Stimulated activated effector memory CD8-positive, alpha-beta T cell treated with anti-CD3 and anti-CD28 coated beads, Interleukin-12 subunit alpha, Interleukin-12 subunit beta, amount 100 ng/mL, for 72 hours (primary cell): ENCODE measurements at regions not wholly inside any gene's neighbourhood (a gene's known extent, or its start where the extent isn't known, plus 50 kb on each side); places are given as distances from the start of the nearest gene placed in this dataset.

Experiments
- ATAC-seq: fragments of 150-1000 bp; cut with Tn5 transposase; 2 replicates; pipeline ENCODE4 v1.10.0; 2021
- DNase-seq, 2 donors: peaks; one replicate each; pipeline ENCODE4 v3.0.0; 2021 to 2022; ENCODE audit warnings: low spot score in 2 of 2
- H3K27ac Mint-ChIP-seq: one replicate; pipeline ENCODE4 v1.8.0; 2022; ENCODE audit warnings: mild to moderate bottlenecking, mixed read lengths
- H3K36me3 Mint-ChIP-seq: one replicate; pipeline ENCODE4 v1.8.0; 2022; ENCODE audit warnings: mild to moderate bottlenecking, mixed read lengths
- H3K4me1 Mint-ChIP-seq: one replicate; pipeline ENCODE4 v1.8.0; 2022; ENCODE audit warnings: mixed read lengths
- H3K4me3 Mint-ChIP-seq: one replicate; pipeline ENCODE4 v1.8.0; 2022; ENCODE audit warnings: mild to moderate bottlenecking, mixed read lengths
- H3K9me3 Mint-ChIP-seq: one replicate; pipeline ENCODE4 v1.8.0; 2022; ENCODE audit warnings: mixed read lengths

DNA sequence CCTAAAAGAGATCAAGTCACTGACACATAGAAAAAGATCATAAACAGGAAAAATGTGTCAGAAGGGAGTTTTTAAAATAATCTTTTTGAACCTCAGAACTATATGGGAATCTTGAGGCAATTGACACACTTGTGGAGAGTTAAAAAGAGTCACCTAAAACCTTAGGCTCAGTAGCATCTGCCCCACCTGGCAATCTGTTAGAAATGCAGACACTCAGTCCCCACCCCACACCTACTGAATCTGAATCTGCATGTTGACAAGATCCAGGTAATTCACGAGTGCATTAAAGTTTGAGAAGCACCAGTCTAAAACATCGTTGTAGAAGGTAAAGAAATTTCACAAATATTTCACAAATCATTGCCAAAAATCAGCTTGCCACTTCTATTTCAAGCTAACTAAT, 388.3 kb downstream of the NR2F1-AS1 start:
- H3K9me3 Mint-ChIP-seq = peaks cover 14% of the 10 kb centered on the region
- ATAC-seq (no peak), DNase-seq (no peak)
- H3K36me3 Mint-ChIP-seq = no peaks in the 10 kb centered on the region
- no peak overlapping the region for H3K27ac Mint-ChIP-seq
- no peak overlapping the region for H3K4me3 Mint-ChIP-seq
- H3K4me1 Mint-ChIP-seq = no peaks in the 10 kb centered on the region

- Mint-ChIP-seq H3K4me3 (no peak overlapping the region), H3K4me1 (no peaks in the 10 kb centered on the region), H3K9me3 (peaks cover 16% of the 10 kb centered on the region), H3K27ac (no peak overlapping the region), H3K36me3 (no peaks in the 10 kb centered on the region)
- no peak for ATAC-seq
- no peak for DNase-seq
These were observed 388.9 kb downstream of the NR2F1-AS1 start for GRCh38 chr5:93192087-93192486.

- Mint-ChIP-seq H3K36me3 (no peaks in the 10 kb centered on the region), H3K4me3 (no peak overlapping the region), H3K9me3 (peaks cover 16% of the 10 kb centered on the region), H3K27ac (no peak overlapping the region), H3K4me1 (no peaks in the 10 kb centered on the region)
- DNase-seq (no peak), ATAC-seq (no peak)
These were observed 389.8 kb downstream of the NR2F1-AS1 start for GRCh38 chr5:93191035-93191817.

DNA sequence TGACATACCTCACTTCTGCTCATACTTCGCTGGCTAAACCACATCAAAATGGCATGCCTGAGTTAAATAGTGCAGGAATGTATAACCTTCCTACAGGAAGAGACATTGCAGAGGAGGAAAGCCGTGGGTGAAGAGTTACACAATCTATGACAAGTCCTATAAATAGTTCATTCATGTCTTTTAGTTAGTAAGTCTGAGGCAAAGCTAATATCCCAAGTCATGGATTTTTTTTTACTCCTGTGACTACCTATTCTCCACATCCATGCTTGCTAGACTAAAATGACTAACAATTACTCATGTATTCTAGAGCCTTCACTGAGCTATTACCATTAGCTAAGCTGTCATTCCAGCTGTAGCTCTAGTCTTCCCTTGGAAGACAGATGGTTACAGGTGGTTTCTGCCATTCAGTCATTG, 391.3 kb downstream of the NR2F1-AS1 start:
- ATAC-seq (no peak), DNase-seq (no peak)
- Mint-ChIP-seq H3K27ac (no peak overlapping the region), H3K36me3 (no peaks in the 10 kb centered on the region), H3K9me3 (peaks cover 16% of the 10 kb centered on the region), H3K4me3 (no peak overlapping the region), H3K4me1 (no peaks in the 10 kb centered on the region)

DNA sequence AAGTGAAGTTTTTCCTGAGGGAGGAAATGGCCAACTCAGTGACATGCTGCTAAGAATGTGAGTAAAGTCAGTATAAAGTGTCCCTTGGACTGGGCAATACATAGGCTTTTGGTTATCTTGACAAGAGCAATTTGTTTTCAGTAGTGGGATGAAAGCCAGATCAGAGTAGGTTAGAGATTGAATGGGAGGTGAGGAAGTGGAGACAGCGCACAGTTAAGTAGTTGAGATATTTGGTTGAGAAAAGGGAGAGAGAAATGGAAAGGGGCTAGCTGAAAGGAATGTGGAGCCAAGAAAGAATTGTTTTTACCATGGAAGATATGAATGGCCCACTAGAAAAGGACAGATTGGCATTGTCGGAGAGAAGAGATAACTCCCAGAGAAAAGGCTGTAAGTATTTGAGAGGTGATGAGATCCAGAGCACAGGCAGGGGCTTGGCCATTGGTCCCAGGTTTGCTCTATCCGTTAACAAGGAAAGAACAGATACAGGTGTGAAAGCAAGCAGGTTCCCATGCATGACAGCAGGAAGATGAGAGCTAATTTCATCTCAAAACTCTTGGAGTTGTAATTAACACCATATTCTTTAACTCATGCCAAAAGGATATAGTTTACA, 392.0 kb downstream of the NR2F1-AS1 start:
- H3K36me3 Mint-ChIP-seq = no peaks in the 10 kb centered on the region
- H3K4me1 Mint-ChIP-seq = no peaks in the 10 kb centered on the region
- DNase-seq (no peak), ATAC-seq (no peak)
- H3K4me3 Mint-ChIP-seq = no peak overlapping the region
- H3K27ac Mint-ChIP-seq = no peak overlapping the region
- H3K9me3 Mint-ChIP-seq = peaks cover 16% of the 10 kb centered on the region

- Mint-ChIP-seq H3K36me3 (no peaks in the 10 kb centered on the region), H3K27ac (no peak overlapping the region), H3K4me3 (no peak overlapping the region), H3K9me3 (peaks cover 12% of the 10 kb centered on the region), H3K4me1 (no peaks in the 10 kb centered on the region)
- no peak for ATAC-seq
- no peak for DNase-seq
These were observed 394.8 kb downstream of the NR2F1-AS1 start for GRCh38 chr5:93186076-93186682.

DNA sequence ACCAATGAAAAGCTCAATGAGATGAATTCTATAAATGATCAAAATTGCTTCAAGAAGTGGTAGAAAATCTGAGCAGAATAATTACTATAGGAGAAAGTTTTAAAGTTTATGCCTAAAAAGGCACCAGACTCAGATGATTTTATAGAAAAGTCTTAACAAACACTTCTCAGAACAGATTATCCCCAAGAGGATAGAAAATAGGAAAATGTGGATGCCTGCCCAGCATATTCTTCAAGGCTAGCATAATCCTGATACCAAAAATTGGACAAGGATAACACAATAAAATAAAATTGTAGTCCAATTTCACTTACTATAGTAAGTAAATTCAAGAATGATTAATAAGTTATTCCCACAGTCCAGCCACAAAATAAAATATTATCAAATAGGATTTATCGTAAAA, 397.0 kb downstream of the NR2F1-AS1 start:
- H3K27ac Mint-ChIP-seq = no peak overlapping the region
- ATAC-seq (no peak), DNase-seq (no peak)
- H3K4me3 Mint-ChIP-seq = no peak overlapping the region
- H3K9me3 Mint-ChIP-seq = peaks cover 12% of the 10 kb centered on the region
- no peaks in the 10 kb centered on the region for H3K4me1 Mint-ChIP-seq
- no peaks in the 10 kb centered on the region for H3K36me3 Mint-ChIP-seq

DNA sequence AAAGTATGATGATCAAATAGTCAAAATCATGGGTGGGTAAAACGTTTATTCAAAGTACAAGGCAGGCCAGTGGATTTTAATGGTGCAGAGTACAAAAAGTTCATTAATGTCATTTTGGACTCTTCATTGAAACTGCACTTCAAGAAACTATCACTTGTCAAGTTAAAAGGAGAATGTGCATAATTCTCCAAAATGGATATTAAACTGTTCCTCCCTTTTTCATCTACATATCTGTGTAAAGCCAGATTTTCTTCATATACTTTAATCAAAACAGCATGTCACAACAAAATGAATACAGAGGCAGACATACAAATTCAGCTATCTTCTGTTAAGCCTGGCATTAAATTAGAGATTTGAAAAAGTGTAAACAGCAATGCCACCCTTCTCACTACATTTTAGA, 401.6 kb downstream of the NR2F1-AS1 start:
- H3K4me1 Mint-ChIP-seq = no peaks in the 10 kb centered on the region
- H3K36me3 Mint-ChIP-seq = no peaks in the 10 kb centered on the region
- no peak overlapping the region for H3K27ac Mint-ChIP-seq

DNA sequence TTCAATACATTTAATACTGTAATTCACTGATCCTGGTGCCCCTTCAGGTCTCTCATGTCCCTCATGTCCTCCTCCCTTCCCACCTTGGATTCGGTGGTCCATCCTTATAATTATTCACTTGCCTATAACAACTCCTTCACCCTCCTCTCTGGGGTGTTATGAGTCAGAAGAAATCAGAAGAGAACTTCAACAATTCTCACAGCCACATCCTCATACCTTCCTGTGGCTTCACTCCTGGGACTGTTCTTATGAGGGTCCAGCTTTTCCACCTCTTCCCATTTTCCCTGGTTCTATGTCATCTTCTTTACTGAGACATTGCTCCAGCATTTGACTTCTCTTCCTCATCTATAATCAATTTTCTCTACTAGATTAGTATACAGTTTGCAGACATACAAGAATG, 406.1 kb downstream of the NR2F1-AS1 start:
- peaks cover 13% of the 10 kb centered on the region for H3K9me3 Mint-ChIP-seq
- ATAC-seq (no peak), DNase-seq (no peak)
- no peaks in the 10 kb centered on the region for H3K36me3 Mint-ChIP-seq
- no peak overlapping the region for H3K4me3 Mint-ChIP-seq
- no peaks in the 10 kb centered on the region for H3K4me1 Mint-ChIP-seq
- no peak overlapping the region for H3K27ac Mint-ChIP-seq

More for the DNA sequence above, 401.6 kb downstream of the NR2F1-AS1 start:
- ATAC-seq (no peak), DNase-seq (no peak)
- H3K4me3 Mint-ChIP-seq = no peak overlapping the region
- peaks cover 11% of the 10 kb centered on the region for H3K9me3 Mint-ChIP-seq

- Mint-ChIP-seq H3K4me1 (no peaks in the 10 kb centered on the region), H3K4me3 (no peak overlapping the region), H3K27ac (no peak overlapping the region), H3K36me3 (no peaks in the 10 kb centered on the region), H3K9me3 (peaks cover 7% of the 10 kb centered on the region)
- DNase-seq (no peak), ATAC-seq (no peak)
These were observed 415.5 kb downstream of the NR2F1-AS1 start for GRCh38 chr5:93165559-93165958.

DNA sequence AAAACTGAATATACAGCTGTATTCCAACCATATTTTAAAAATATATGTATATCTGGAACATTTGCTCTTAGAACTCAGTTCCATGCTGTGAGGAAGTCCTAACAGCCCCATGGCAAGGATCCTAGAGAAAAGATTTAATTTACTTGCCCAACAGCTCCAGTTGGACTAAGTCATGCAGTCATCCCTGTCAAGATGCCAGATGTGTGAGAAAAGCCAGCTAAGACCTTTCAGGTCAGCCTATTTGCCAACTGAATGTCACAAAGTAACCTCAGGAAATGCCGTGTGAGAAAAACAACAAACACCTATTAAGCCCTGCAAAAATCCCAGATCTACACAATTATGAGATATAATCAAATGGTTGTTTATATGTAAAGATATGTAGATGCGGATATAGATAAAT, 416.3 kb downstream of the NR2F1-AS1 start:
- Mint-ChIP-seq H3K4me3 (no peak overlapping the region), H3K36me3 (no peaks in the 10 kb centered on the region), H3K9me3 (peaks cover 7% of the 10 kb centered on the region), H3K4me1 (no peaks in the 10 kb centered on the region), H3K27ac (no peak overlapping the region)
- ATAC-seq (no peak), DNase-seq (no peak)

GRCh38 chr5:93163010-93163663, 417.9 kb downstream of the NR2F1-AS1 start:
- H3K36me3 Mint-ChIP-seq = no peaks in the 10 kb centered on the region
- H3K4me3 Mint-ChIP-seq = no peak overlapping the region
- H3K4me1 Mint-ChIP-seq = no peaks in the 10 kb centered on the region
- no peak overlapping the region for H3K27ac Mint-ChIP-seq
- ATAC-seq (no peak), DNase-seq (no peak)
- H3K9me3 Mint-ChIP-seq = no peaks in the 10 kb centered on the region

GRCh38 chr5:93161661-93162654, 419.1 kb downstream of the NR2F1-AS1 start:
- no peaks in the 10 kb centered on the region for H3K36me3 Mint-ChIP-seq
- no peak overlapping the region for H3K27ac Mint-ChIP-seq
- H3K4me3 Mint-ChIP-seq = no peak overlapping the region
- no peaks in the 10 kb centered on the region for H3K4me1 Mint-ChIP-seq
- ATAC-seq = no peak
- DNase-seq = no peak
- H3K9me3 Mint-ChIP-seq = no peaks in the 10 kb centered on the region

GRCh38 chr5:93158841-93159240, 422.2 kb downstream of the NR2F1-AS1 start:
- no peak for ATAC-seq
- no peak for DNase-seq
- Mint-ChIP-seq H3K4me3 (no peak overlapping the region), H3K4me1 (no peaks in the 10 kb centered on the region), H3K36me3 (no peaks in the 10 kb centered on the region), H3K9me3 (no peaks in the 10 kb centered on the region), H3K27ac (no peak overlapping the region)

DNA sequence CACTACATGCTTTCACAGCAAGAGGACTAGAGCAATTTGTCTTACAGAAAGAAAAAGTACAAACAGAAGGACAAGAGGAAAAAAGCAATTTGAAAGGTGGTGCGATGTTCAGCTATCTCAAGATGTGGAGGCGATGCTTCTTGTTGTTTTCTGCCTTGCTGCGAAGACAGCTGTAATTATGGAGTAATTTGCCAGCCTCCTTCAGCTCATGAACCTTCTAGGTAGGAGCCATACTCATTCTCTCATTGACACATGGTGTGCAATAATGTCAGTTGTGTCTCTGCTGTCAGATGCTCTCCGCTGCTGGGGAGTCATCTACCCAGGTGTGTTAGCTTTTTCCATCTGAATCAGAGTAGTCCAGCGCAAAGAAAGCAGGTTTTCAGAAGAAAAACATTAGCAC, 424.5 kb downstream of the NR2F1-AS1 start:
- Mint-ChIP-seq H3K36me3 (no peaks in the 10 kb centered on the region), H3K27ac (no peak overlapping the region), H3K4me1 (no peaks in the 10 kb centered on the region), H3K9me3 (no peaks in the 10 kb centered on the region), H3K4me3 (no peak overlapping the region)
- ATAC-seq (no peak), DNase-seq (no peak)
